Karpas-422 (cell line): ENCODE measurements at regions not wholly inside any gene's neighbourhood (a gene's known extent, or its start where the extent isn't known, plus 50 kb on each side); places are given as distances from the start of the nearest gene placed in this dataset.

Source experiments
- DNase-seq: peaks from one replicate; pipeline ENCODE4 v3.0.0-alpha.2; 2015
- H2AFZ ChIP-seq: fragments of 200-600 bp; sonication (generic); 2 replicates; pipeline ENCODE4 v1.6.1; 2014; ENCODE audit warnings: antibody characterized with exemption, low read length, mixed read lengths
- H3K27ac ChIP-seq: fragments of 200-600 bp; sonication (generic); 2 replicates; pipeline ENCODE4 v1.5.1; 2014; ENCODE audit warnings: mild to moderate bottlenecking, low read length, moderate library complexity
- H3K27me3 ChIP-seq: fragments of 200-600 bp; sonication (generic); 2 replicates; pipeline ENCODE4 v1.6.1; 2014; ENCODE audit warnings: low read length, mixed read lengths
- H3K36me3 ChIP-seq: fragments of 200-600 bp; sonication (generic); 2 replicates; pipeline ENCODE4 v1.6.1; 2014; ENCODE audit warnings: low read length, mixed read lengths; ENCODE audit not compliant: insufficient read depth
- H3K4me1 ChIP-seq: fragments of 200-600 bp; sonication (generic); 2 replicates; pipeline ENCODE4 v1.6.1; 2014; ENCODE audit warnings: mild to moderate bottlenecking, low read length, mixed read lengths
- H3K4me2 ChIP-seq: fragments of 200-600 bp; sonication (generic); 2 replicates; pipeline ENCODE4 v1.6.1; 2014; ENCODE audit warnings: low read length, low read depth, mild to moderate bottlenecking; ENCODE audit not compliant: poor library complexity, severe bottlenecking
- H3K4me3 ChIP-seq: fragments of 200-600 bp; sonication (generic); 2 replicates; pipeline ENCODE4 v1.5.1; 2014; ENCODE audit warnings: mild to moderate bottlenecking, antibody characterized with exemption, low read length, mixed read lengths
- H3K79me2 ChIP-seq: fragments of 200-600 bp; sonication (generic); 2 replicates; pipeline ENCODE4 v1.6.1; 2014; ENCODE audit warnings: mild to moderate bottlenecking, low read length, mixed read lengths
- H3K9ac ChIP-seq: fragments of 200-600 bp; sonication (generic); 2 replicates; pipeline ENCODE4 v1.6.0; 2014; ENCODE audit warnings: low read length
- H3K9me2 ChIP-seq: fragments of 200-600 bp; sonication (generic), shearing (Covaris generic); replicated peaks from 2 replicates; pipeline ENCODE4 v1.6.0; 2014; ENCODE audit warnings: mild to moderate bottlenecking, low read length, moderate library complexity; ENCODE audit not compliant: insufficient read depth
- H3K9me3 ChIP-seq: fragments of 300-700, 200-600 bp; sonication (generic); 2 replicates; pipeline ENCODE4 v1.6.1; 2014; ENCODE audit warnings: low read length, mixed read lengths
- H4K20me1 ChIP-seq: fragments of 200-600 bp; sonication (generic); 2 replicates; pipeline ENCODE4 v1.6.1; 2014; ENCODE audit warnings: mild to moderate bottlenecking, antibody characterized with exemption, low read length, low read depth; ENCODE audit not compliant: insufficient read depth

DNA sequence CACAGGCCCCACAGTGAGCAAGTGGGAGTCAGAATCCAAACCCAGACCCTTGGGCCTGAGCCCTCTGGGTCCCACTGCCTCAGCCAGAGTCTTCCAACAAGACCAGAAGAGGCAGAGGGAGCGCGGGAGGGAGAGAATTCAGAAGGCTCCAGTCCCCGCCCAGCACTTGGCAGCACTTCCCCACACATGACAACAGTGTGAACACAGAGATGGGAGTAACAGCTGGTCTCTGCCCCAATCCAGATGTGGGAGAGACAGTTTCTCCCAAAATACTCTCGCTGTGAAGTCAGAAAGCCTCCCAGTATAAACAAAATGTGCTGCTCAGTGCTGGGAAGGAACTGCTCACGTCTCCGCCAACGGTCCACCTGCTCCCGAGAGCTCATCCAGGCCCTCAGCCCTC is 219.9 kb downstream of the MN1 start:
- H4K20me1 ChIP-seq = no peaks in the 10 kb centered on the region
- no peaks in the 10 kb centered on the region for H3K27me3 ChIP-seq
- H3K36me3 ChIP-seq = no peaks in the 10 kb centered on the region
- H3K9ac ChIP-seq = no peak overlapping the region
- no peaks in the 10 kb centered on the region for H3K79me2 ChIP-seq
- no peaks in the 10 kb centered on the region for H3K9me2 ChIP-seq
- H3K9me3 ChIP-seq = no peaks in the 10 kb centered on the region
- H3K4me2 ChIP-seq = no peak overlapping the region
- H2AFZ ChIP-seq = no peak overlapping the region
- H3K4me3 ChIP-seq = no peak overlapping the region
- DNase-seq = no peak
- no peaks in the 10 kb centered on the region for H3K4me1 ChIP-seq
- H3K27ac ChIP-seq = no peak overlapping the region

DNA sequence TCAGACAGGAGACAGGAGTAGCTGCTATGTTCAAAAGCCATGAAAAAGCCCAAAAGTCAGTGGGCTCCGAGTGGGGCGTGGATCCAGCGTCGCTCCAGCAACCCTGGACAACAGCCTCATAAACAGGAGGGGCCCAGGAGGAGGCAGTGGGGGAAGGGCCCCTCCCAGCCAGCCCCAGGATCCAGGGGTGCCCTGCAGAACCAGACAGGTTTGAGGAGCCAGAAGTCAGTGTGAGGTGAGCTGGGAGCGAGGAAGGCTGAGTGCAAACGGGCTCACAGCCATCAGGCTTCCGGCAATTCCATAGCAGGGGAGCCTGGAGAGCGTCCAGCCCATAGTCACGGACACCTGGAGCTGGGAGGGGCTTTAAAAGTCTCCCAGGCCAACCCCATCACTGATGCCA is 217.7 kb downstream of the MN1 start:
- Histone ChIP-seq H3K4me2 (no peak overlapping the region), H3K27ac (no peak overlapping the region), H3K4me1 (no peaks in the 10 kb centered on the region), H3K36me3 (no peaks in the 10 kb centered on the region), H3K27me3 (no peaks in the 10 kb centered on the region), H3K9ac (no peak overlapping the region), H4K20me1 (no peaks in the 10 kb centered on the region), H3K9me2 (no peaks in the 10 kb centered on the region), H3K4me3 (no peak overlapping the region), H3K9me3 (no peaks in the 10 kb centered on the region), H3K79me2 (no peaks in the 10 kb centered on the region), H2AFZ (no peak overlapping the region)
- DNase-seq = no peak

DNA sequence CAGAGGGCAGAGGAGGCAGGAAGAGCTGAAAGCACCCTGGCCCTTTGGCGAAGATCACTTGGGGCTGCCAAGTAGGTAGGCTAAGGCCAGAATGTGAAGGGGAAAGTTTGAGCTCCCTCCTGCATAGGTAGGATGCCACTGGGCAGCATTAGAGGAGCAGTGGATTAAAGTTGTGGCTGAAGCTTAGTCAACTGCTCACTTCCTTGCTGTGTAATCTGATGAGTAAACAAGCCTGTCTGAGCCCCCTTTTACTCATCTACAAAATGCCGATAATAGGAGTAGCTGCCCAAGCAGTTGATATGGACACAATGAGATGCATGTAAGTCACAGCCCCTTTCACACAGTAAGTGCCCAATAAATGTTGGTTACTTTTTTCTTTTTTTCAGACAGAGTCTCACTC is 216.4 kb downstream of the MN1 start:
- no peaks in the 10 kb centered on the region for H3K9me2 ChIP-seq
- no peaks in the 10 kb centered on the region for H3K79me2 ChIP-seq
- H3K4me3 ChIP-seq = no peak overlapping the region
- H3K4me2 ChIP-seq = no peak overlapping the region
- no peaks in the 10 kb centered on the region for H3K9me3 ChIP-seq
- DNase-seq = no peak
- H4K20me1 ChIP-seq = no peaks in the 10 kb centered on the region
- H3K4me1 ChIP-seq = no peaks in the 10 kb centered on the region
- no peaks in the 10 kb centered on the region for H3K36me3 ChIP-seq
- no peak overlapping the region for H3K27ac ChIP-seq
- no peaks in the 10 kb centered on the region for H3K27me3 ChIP-seq
- no peak overlapping the region for H3K9ac ChIP-seq
- no peak overlapping the region for H2AFZ ChIP-seq

DNA sequence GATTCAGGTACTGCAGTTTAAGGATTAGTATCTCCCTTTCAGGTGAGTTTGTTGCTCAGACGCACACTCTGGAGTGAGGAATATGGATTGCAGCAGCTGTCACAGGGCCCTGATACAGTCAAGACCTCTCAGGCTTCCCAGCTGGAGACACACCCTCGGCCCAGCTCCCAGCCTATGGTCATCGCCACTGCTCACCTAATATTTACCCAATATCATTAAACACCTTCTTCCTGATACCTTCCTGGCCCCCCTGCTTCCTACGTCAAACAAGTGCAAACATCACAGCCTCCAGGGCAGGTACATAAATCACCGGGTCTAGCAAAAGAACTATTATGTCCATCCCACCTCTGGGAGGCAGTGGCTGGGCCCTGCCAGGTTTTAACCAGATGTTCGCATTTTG is 213.3 kb downstream of the MN1 start:
- no peaks in the 10 kb centered on the region for H3K9me2 ChIP-seq
- H3K36me3 ChIP-seq = no peaks in the 10 kb centered on the region
- no peaks in the 10 kb centered on the region for H3K27me3 ChIP-seq
- H3K9me3 ChIP-seq = no peaks in the 10 kb centered on the region
- H3K27ac ChIP-seq = no peak overlapping the region
- no peak overlapping the region for H3K4me2 ChIP-seq
- no peaks in the 10 kb centered on the region for H3K79me2 ChIP-seq
- no peaks in the 10 kb centered on the region for H4K20me1 ChIP-seq
- no peak overlapping the region for H3K4me3 ChIP-seq
- H3K9ac ChIP-seq = no peak overlapping the region
- no peak overlapping the region for H2AFZ ChIP-seq
- no peak for DNase-seq
- no peaks in the 10 kb centered on the region for H3K4me1 ChIP-seq

DNA sequence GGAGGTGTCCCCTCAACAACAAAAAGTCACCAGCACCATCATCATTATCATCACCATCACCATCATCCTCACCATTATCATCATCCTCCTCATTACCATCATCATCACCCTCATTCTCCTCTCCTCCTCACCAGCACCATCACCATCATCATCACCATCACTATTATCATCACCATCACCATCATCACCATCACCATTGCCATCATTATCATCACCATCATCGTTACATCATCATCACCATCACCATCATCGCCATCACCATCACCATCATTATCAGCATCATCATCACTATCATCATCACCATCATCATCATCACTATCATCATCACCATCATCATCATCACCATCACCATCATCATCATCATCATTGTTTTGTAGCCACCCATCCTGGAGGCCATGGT is 212.6 kb downstream of the MN1 start:
- H2AFZ ChIP-seq = no peak overlapping the region
- no peaks in the 10 kb centered on the region for H3K4me1 ChIP-seq
- DNase-seq = no peak
- no peaks in the 10 kb centered on the region for H3K9me3 ChIP-seq
- no peaks in the 10 kb centered on the region for H3K36me3 ChIP-seq
- H3K4me2 ChIP-seq = no peak overlapping the region
- H3K9ac ChIP-seq = no peak overlapping the region
- H3K9me2 ChIP-seq = no peaks in the 10 kb centered on the region
- no peak overlapping the region for H3K27ac ChIP-seq
- no peak overlapping the region for H3K4me3 ChIP-seq
- no peaks in the 10 kb centered on the region for H3K79me2 ChIP-seq
- H3K27me3 ChIP-seq = no peaks in the 10 kb centered on the region
- no peaks in the 10 kb centered on the region for H4K20me1 ChIP-seq

DNA sequence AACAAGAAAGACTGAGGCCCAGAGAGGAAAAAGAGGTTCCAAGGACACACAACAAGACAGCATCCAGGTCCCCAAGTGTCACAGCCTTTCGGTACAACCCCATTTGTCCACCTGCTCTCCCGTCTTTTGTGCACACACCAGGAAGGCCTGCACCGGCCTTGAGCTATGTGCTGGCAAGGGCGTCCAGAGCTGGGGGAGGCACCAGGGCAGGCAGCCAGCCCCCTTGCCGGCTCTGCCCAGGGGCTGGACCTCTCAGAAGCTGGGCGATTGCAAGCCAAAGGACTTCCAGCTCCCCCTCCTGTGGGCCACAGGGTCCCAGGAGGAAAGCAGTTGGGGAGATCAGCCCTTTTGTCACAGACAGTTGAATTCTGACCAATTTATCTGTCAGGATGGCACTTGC is 210.5 kb downstream of the MN1 start:
- DNase-seq = no peak
- Histone ChIP-seq H3K4me3 (no peak overlapping the region), H3K9ac (no peak overlapping the region), H3K79me2 (no peaks in the 10 kb centered on the region), H3K27me3 (no peaks in the 10 kb centered on the region), H3K9me3 (no peaks in the 10 kb centered on the region), H4K20me1 (no peaks in the 10 kb centered on the region), H3K4me1 (no peaks in the 10 kb centered on the region), H3K36me3 (no peaks in the 10 kb centered on the region), H3K4me2 (no peak overlapping the region), H3K27ac (no peak overlapping the region), H2AFZ (no peak overlapping the region), H3K9me2 (no peaks in the 10 kb centered on the region)

DNA sequence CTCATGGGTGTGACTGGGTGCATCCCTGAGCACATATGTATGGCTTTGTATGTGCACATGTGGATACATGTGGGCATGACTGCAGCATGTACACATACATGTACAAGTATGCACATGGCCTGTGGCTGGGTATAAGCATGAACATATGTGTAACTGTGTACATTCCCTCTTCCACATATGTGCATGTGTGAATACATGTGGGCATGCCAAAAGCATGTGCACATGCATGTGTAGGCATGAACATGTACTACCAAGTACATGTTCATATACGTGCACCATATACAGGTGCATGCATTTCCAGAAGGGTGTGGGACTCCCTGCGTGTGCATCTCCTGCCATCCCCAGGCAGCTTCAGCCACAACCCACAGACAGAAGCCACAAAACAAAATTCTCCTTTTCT is 208.2 kb downstream of the MN1 start:
- H3K9ac ChIP-seq = no peak overlapping the region
- no peaks in the 10 kb centered on the region for H3K79me2 ChIP-seq
- no peak for DNase-seq
- no peaks in the 10 kb centered on the region for H3K9me2 ChIP-seq
- H3K27ac ChIP-seq = no peak overlapping the region
- no peaks in the 10 kb centered on the region for H3K36me3 ChIP-seq
- H2AFZ ChIP-seq = no peak overlapping the region
- H3K4me2 ChIP-seq = no peak overlapping the region
- H3K4me1 ChIP-seq = no peaks in the 10 kb centered on the region
- no peaks in the 10 kb centered on the region for H3K27me3 ChIP-seq
- no peaks in the 10 kb centered on the region for H4K20me1 ChIP-seq
- H3K4me3 ChIP-seq = no peak overlapping the region
- H3K9me3 ChIP-seq = no peaks in the 10 kb centered on the region

DNA sequence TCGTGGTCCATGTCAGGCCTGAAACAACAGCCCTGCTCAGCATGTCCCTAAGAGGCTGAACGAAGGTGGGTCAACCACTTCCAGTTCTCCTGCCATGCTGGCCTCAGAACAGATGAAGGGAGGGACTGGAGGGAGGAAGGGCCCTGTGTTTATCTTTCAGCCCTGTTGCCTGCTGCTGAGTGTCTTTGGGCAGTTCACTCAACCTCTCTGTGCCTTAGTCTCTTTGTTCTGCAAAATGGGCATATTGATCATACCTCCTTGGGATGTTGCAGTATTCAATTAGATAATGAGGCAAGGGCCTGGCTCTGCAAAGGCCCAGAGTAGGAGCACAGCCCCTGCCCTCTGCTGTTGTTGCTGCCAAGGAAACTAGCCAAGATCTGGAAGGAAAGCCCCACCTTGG is 207.5 kb downstream of the MN1 start:
- H3K27ac ChIP-seq = no peak overlapping the region
- no peak overlapping the region for H3K9ac ChIP-seq

DNA sequence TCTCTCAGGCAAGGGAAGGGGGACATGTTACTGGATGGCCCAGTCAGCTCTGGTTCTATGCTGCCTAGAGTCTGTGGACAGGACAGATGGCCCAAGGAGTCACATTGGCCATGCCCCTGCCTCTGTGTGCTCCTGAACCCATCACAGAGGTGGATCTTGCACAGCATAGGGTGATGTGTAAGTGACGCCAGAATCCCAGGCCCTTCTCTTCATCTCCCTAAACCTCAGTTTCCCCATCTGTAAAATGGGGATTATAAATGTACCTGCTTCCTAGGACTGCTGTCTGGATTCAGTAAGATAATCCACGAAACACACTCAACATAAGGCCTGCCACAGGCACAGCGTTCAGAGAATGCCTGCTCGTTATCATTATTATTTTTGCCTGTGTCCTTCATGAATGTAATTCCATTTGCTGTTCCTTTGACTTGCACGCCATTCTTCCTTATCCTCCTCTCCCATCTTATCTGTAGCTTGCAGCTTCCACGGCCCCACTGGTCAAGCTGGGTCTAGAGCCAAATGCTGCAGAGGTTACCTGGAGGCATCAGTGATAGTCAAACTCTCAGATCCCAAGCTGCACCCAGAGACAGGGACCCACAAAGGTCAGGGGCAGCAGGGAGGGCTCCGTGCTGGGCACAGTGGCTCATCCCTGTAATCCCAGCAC is 207.0 kb downstream of the MN1 start:
- H3K9me3 ChIP-seq = no peaks in the 10 kb centered on the region
- no peaks in the 10 kb centered on the region for H3K27me3 ChIP-seq
- no peaks in the 10 kb centered on the region for H3K4me1 ChIP-seq
- no peak overlapping the region for H2AFZ ChIP-seq
- no peaks in the 10 kb centered on the region for H3K79me2 ChIP-seq
- no peaks in the 10 kb centered on the region for H3K9me2 ChIP-seq
- no peaks in the 10 kb centered on the region for H4K20me1 ChIP-seq
- no peak for DNase-seq
- no peaks in the 10 kb centered on the region for H3K36me3 ChIP-seq
- H3K4me2 ChIP-seq = no peak overlapping the region
- no peak overlapping the region for H3K9ac ChIP-seq
- no peak overlapping the region for H3K4me3 ChIP-seq
- H3K27ac ChIP-seq = no peak overlapping the region

More for the DNA sequence above, 207.5 kb downstream of the MN1 start:
- Histone ChIP-seq H3K9me3 (no peaks in the 10 kb centered on the region), H3K36me3 (no peaks in the 10 kb centered on the region), H3K9me2 (no peaks in the 10 kb centered on the region), H3K4me3 (no peak overlapping the region), H3K4me1 (no peaks in the 10 kb centered on the region), H4K20me1 (no peaks in the 10 kb centered on the region), H3K4me2 (no peak overlapping the region), H2AFZ (no peak overlapping the region), H3K27me3 (no peaks in the 10 kb centered on the region), H3K79me2 (no peaks in the 10 kb centered on the region)
- DNase-seq = no peak
